ENCODE measurements at regions not wholly inside any gene's neighbourhood (a gene's known extent, or its start where the extent isn't known, plus 50 kb on each side); places are given as distances from the start of the nearest gene placed in this dataset.
"Not testable (repeated sequence)": the region's sequence is repeated elsewhere in the genome, so short reads cannot be mapped to it uniquely, and the experiment has no call there.

DNA sequence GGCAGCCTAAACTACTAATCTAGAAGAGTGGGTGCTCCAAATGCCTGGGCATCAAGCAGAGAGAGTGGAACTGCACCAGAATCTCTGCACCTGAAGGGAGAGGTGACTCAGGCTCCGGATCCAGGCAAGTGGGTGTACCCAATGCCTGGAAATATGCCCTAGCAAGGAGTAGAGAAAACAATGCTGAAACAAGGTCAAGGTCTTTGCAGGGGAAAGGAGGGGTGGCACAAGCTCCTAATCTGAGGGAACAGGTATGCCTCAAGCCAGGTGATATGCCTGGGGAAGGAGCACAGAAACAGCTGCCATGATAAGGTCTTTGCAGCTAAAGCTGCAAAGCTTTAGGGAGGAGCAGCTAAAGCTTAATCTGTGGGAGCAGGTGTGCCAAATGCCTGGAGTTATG, 136.0 kb upstream of the KITLG start:
- Histone ChIP-seq H2AFZ (ENCODE audit: low read depth) (no peak overlapping the region), H3K27ac (no peak overlapping the region)

DNA sequence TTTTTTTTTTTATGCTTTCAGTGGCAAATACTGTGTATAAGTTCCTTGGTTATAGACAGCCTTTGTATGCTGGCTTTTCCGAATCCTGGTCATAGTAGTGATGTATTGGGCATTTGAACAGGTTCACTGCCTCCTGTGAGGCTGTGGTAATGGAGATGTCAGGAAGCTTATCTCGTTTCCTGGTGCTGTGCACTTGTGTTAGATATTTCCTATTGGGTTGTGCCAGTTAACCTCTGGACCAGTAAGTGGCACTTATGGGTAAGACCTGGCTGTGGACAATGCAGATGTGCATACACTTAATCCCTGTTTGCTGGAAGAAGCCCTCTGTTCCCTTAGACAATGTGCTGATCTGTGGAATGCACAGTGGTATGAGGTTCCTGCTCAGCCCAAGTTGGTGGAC, 135.4 kb upstream of the KITLG start:
- no peak overlapping the region for H2AFZ ChIP-seq (ENCODE audit: low read depth)

More for the DNA sequence above, 136.0 kb upstream of the KITLG start:
- H3K4me3 ChIP-seq (IDR thresholded peaks at IDR 0.05; ENCODE audit: insufficient read depth, low read depth, low read length), result no peak overlapping the region
- no peak overlapping the region for H3K4me2 ChIP-seq
- H3K79me2 ChIP-seq (ENCODE audit: insufficient read depth, low read depth), result no peaks in the 10 kb centered on the region
- H3K9ac ChIP-seq, result no peak overlapping the region
- H4K20me1 ChIP-seq (ENCODE audit: insufficient read depth), result no peaks in the 10 kb centered on the region
- H3K4me1 ChIP-seq (ENCODE audit: low read depth, poor library complexity, severe bottlenecking), result no peaks in the 10 kb centered on the region
- H3K36me3 ChIP-seq (ENCODE audit: insufficient read depth), result no peaks in the 10 kb centered on the region
- H3K27me3 ChIP-seq (ENCODE audit: insufficient read depth, low read depth), result no peaks in the 10 kb centered on the region
- TF ChIP-seq, protein P1, sequence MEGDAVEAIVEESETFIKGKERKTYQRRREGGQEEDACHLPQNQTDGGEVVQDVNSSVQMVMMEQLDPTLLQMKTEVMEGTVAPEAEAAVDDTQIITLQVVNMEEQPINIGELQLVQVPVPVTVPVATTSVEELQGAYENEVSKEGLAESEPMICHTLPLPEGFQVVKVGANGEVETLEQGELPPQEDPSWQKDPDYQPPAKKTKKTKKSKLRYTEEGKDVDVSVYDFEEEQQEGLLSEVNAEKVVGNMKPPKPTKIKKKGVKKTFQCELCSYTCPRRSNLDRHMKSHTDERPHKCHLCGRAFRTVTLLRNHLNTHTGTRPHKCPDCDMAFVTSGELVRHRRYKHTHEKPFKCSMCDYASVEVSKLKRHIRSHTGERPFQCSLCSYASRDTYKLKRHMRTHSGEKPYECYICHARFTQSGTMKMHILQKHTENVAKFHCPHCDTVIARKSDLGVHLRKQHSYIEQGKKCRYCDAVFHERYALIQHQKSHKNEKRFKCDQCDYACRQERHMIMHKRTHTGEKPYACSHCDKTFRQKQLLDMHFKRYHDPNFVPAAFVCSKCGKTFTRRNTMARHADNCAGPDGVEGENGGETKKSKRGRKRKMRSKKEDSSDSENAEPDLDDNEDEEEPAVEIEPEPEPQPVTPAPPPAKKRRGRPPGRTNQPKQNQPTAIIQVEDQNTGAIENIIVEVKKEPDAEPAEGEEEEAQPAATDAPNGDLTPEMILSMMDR (conservative IDR thresholded peaks at IDR 0.05; ENCODE audit: low read depth, low read length), result no peak

DNA sequence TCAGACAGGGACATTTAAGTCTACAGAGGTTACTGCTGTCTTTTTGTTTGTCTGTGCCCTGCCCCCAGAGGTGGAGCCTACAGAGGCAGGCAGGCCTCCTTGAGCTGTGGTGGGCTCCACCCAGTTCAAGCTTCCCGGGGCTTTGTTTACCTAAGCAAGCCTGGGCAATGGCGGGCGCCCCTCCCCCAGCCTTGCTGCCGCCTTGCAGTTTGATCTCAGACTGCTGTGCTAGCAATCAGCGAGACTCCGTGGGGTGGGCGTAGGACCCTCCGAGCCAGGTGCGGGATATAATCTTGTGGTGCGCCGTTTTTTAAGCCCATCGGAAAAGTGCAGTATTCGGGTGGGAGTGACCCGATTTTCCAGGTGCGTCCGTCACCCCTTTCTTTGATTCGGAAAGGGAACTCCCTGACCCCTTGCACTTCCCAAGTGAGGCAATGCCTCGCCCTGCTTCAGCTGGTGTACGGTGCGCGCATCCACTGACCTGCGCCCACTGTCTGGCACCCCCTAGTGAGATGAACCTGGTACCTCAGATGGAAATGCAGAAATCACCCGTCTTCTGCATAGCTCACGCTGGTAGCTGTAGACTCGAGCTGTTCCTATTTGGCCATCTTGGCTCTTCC, 134.1 kb upstream of the KITLG start:
- not testable (repeated sequence) for H3K4me3 ChIP-seq (IDR thresholded peaks at IDR 0.05; ENCODE audit: insufficient read depth, low read depth, low read length); H3K4me1 ChIP-seq (ENCODE audit: low read depth, poor library complexity, severe bottlenecking); H3K27ac ChIP-seq; H3K79me2 ChIP-seq (ENCODE audit: insufficient read depth, low read depth); H3K36me3 ChIP-seq (ENCODE audit: insufficient read depth); H3K9ac ChIP-seq; H2AFZ ChIP-seq (ENCODE audit: low read depth); H4K20me1 ChIP-seq (ENCODE audit: insufficient read depth); H3K4me2 ChIP-seq; H3K27me3 ChIP-seq (ENCODE audit: insufficient read depth, low read depth)

More for the DNA sequence above, 135.4 kb upstream of the KITLG start:
- TF ChIP-seq, protein P1 (conservative IDR thresholded peaks at IDR 0.05; ENCODE audit: low read depth, low read length), result no peak
- H3K4me2 ChIP-seq, result no peak overlapping the region
- no peak overlapping the region for H3K4me3 ChIP-seq (IDR thresholded peaks at IDR 0.05; ENCODE audit: insufficient read depth, low read depth, low read length)
- H3K79me2 ChIP-seq (ENCODE audit: insufficient read depth, low read depth), result no peaks in the 10 kb centered on the region
- no peaks in the 10 kb centered on the region for H4K20me1 ChIP-seq (ENCODE audit: insufficient read depth)
- no peaks in the 10 kb centered on the region for H3K36me3 ChIP-seq (ENCODE audit: insufficient read depth)
- H3K4me1 ChIP-seq (ENCODE audit: low read depth, poor library complexity, severe bottlenecking), result no peaks in the 10 kb centered on the region
- H3K27ac ChIP-seq, result no peak overlapping the region
- no peaks in the 10 kb centered on the region for H3K27me3 ChIP-seq (ENCODE audit: insufficient read depth, low read depth)
- no peak overlapping the region for H3K9ac ChIP-seq

DNA sequence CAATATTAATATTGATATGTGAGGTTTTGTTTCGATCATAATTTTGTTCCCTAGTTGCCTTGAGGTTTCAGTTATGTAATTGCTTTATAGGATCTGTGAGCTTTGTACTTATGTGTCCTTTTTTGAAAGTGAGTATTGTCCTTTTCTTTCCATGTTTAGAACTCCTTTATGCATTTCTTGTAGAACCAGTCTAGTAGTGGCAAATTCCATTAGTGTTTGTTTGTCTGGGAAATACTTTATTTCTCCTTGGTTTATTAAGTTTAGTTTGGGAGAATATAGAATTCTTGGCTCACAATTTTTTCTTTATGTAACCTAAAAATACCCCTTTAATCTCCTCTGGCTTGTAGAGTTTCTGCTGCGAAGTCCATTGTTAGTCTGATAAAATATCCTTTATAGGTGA, 127.5 kb upstream of the KITLG start:
- Histone ChIP-seq H3K27ac (no peak overlapping the region), H3K4me3 (IDR thresholded peaks at IDR 0.05; ENCODE audit: insufficient read depth, low read depth, low read length) (no peak overlapping the region), H3K27me3 (ENCODE audit: insufficient read depth, low read depth) (no peaks in the 10 kb centered on the region), H3K36me3 (ENCODE audit: insufficient read depth) (no peaks in the 10 kb centered on the region), H3K79me2 (ENCODE audit: insufficient read depth, low read depth) (no peaks in the 10 kb centered on the region), H4K20me1 (ENCODE audit: insufficient read depth) (no peaks in the 10 kb centered on the region), H2AFZ (ENCODE audit: low read depth) (no peak overlapping the region), H3K4me1 (ENCODE audit: low read depth, poor library complexity, severe bottlenecking) (no peaks in the 10 kb centered on the region), H3K4me2 (no peak overlapping the region), H3K9ac (no peak overlapping the region)
- TF ChIP-seq, protein P1 (conservative IDR thresholded peaks at IDR 0.05; ENCODE audit: low read depth, low read length), result no peak

DNA sequence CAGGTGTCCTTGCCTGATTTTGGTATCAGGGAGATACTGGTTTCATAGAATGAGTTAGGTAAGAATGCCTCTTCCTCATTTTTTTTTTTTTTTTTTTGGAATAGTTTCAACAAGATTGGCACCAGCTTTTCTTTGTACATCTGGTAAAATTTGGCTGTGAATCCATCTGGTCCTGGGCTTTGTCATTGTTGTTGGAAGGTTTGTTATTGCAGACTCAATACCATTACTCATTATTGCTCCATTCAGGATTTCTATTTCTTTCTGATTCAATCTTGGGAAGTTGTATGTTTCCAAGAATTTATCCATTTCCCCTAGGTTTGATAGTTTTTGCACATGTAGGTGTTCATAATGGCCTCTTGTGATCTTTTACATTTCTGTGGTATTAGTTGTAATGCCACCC, 126.0 kb upstream of the KITLG start:
- no peaks in the 10 kb centered on the region for H4K20me1 ChIP-seq (ENCODE audit: insufficient read depth)
- H3K4me1 ChIP-seq (ENCODE audit: low read depth, poor library complexity, severe bottlenecking), result no peaks in the 10 kb centered on the region
- no peaks in the 10 kb centered on the region for H3K79me2 ChIP-seq (ENCODE audit: insufficient read depth, low read depth)
- H3K4me3 ChIP-seq (IDR thresholded peaks at IDR 0.05; ENCODE audit: insufficient read depth, low read depth, low read length), result no peak overlapping the region
- H3K27ac ChIP-seq, result no peak overlapping the region
- no peak overlapping the region for H2AFZ ChIP-seq (ENCODE audit: low read depth)
- H3K27me3 ChIP-seq (ENCODE audit: insufficient read depth, low read depth), result no peaks in the 10 kb centered on the region
- no peaks in the 10 kb centered on the region for H3K36me3 ChIP-seq (ENCODE audit: insufficient read depth)
- H3K4me2 ChIP-seq, result no peak overlapping the region
- H3K9ac ChIP-seq, result no peak overlapping the region
- TF ChIP-seq, protein P1 (conservative IDR thresholded peaks at IDR 0.05; ENCODE audit: low read depth, low read length), result no peak
